ENCODE measurements at regions not wholly inside any gene's neighbourhood (a gene's known extent, or its start where the extent isn't known, plus 50 kb on each side); places are given as distances from the start of the nearest gene placed in this dataset.
"Not testable (repeated sequence)": the region's sequence is repeated elsewhere in the genome, so short reads cannot be mapped to it uniquely, and the experiment has no call there.

- H3K4ac ChIP-seq (replicated peaks; ENCODE audit: insufficient read length, low read depth, low read length); H3K4me1 ChIP-seq (replicated peaks in 1 of 4; ENCODE audit: control insufficient read depth in 3 of 4, insufficient read depth in 4 of 4, low read length in 3 of 4); H4K20me1 ChIP-seq (replicated peaks in 1 of 2; ENCODE audit: control insufficient read depth in 1 of 2, insufficient read depth in 2 of 2, low read length in 2 of 2); H3K4me3 ChIP-seq (ENCODE audit: extremely low read depth in 1 of 4, insufficient read depth in 2 of 4, low read depth in 3 of 4, low read length in 4 of 4); H2BK5ac ChIP-seq (ENCODE audit: low read depth, low read length); H2AFZ ChIP-seq (ENCODE audit: low read length); H3K36me3 ChIP-seq (ENCODE audit: control insufficient read depth in 2 of 4, insufficient read depth in 4 of 4, low read length in 3 of 4); H3K27me3 ChIP-seq (replicated peaks in 1 of 4; ENCODE audit: control insufficient read depth in 3 of 4, extremely low read depth in 1 of 4, insufficient read depth in 3 of 4, low read length in 3 of 4); H3K56ac ChIP-seq (replicated peaks; ENCODE audit: insufficient read length, low read depth, low read length); H4K8ac ChIP-seq (ENCODE audit: extremely low read depth, insufficient read depth, low read length); CTCF ChIA-PET (ENCODE audit: partially characterized antibody); H2AK5ac ChIP-seq (ENCODE audit: low read depth, low read length); DNase-seq (ENCODE audit: low read depth in 1 of 2, low spot score in 2 of 2); H3K9ac ChIP-seq (replicated peaks in 1 of 4; ENCODE audit: extremely low read depth in 1 of 4, low read depth in 3 of 4, low read length in 3 of 4); H3K23ac ChIP-seq (ENCODE audit: insufficient read length); H3K79me1 ChIP-seq (ENCODE audit: low read depth, low read length); H2BK15ac ChIP-seq (ENCODE audit: low read length); H2BK20ac ChIP-seq (ENCODE audit: low read length); H3K14ac ChIP-seq (ENCODE audit: insufficient read length); H3K4me2 ChIP-seq (ENCODE audit: insufficient read depth in 1 of 2, low read depth in 2 of 2, low read length in 2 of 2); H3K27ac ChIP-seq (ENCODE audit: low read depth, low read length); H3K79me2 ChIP-seq (ENCODE audit: control insufficient read depth in 1 of 2, insufficient read depth in 2 of 2, low read length in 2 of 2); H3K23me2 ChIP-seq (ENCODE audit: low read depth, low read length); H4K5ac ChIP-seq (ENCODE audit: insufficient read length, low read depth, low read length); H3K18ac ChIP-seq (ENCODE audit: extremely low read depth, low read length); H4K91ac ChIP-seq (replicated peaks; ENCODE audit: insufficient read length, low read length); FAIRE-seq; POLR2A ChIA-PET (ENCODE audit: partially characterized antibody); H2BK120ac ChIP-seq (replicated peaks; ENCODE audit: low read depth, low read length); H2BK12ac ChIP-seq (ENCODE audit: low read depth, low read length); H3K9me3 ChIP-seq (ENCODE audit: insufficient read depth in 2 of 2, low read depth in 1 of 2, low read length in 1 of 2): not testable (repeated sequence)
- 94% methylated on average over 13 of the region's 13 CpGs; no CpG with 5 or more reads in 1 of the 2 experiments for WGBS, 2 experiments (ENCODE audit: extremely low coverage in 1 of 2, insufficient coverage in 1 of 2, insufficient read length in 1 of 2, insufficient replicate concordance in 2 of 2, low coverage in 1 of 2, low lambda C conversion rate in 2 of 2, missing lambda C conversion rate in 1 of 2)
Measured at GRCh38 chr5:50920160-50920559, 253.7 kb downstream of the PARP8 start.

Measured in H1 (cell line).